OCI-LY1 (cell line): ENCODE measurements at regions not wholly inside any gene's neighbourhood (a gene's known extent, or its start where the extent isn't known, plus 50 kb on each side); places are given as distances from the start of the nearest gene placed in this dataset.

Source experiments
- H2AFZ ChIP-seq: fragments of 200-600 bp; sonication (generic), shearing (Covaris generic); 2 replicates; pipeline ENCODE4 v1.6.0; 2014; ENCODE audit warnings: antibody characterized with exemption, mild to moderate bottlenecking, low read length
- H3F3A ChIP-seq: fragments of 200-600 bp; sonication (generic), shearing (Covaris generic); 2 replicates; pipeline ENCODE4 v1.6.0; 2014; ENCODE audit warnings: mild to moderate bottlenecking, antibody characterized with exemption, low read length, moderate library complexity; ENCODE audit not compliant: insufficient read depth
- H3K27ac ChIP-seq: fragments of 200-600 bp; sonication (generic); 2 replicates; pipeline ENCODE4 v1.5.1; 2014; ENCODE audit warnings: low read length, mixed run types, mild to moderate bottlenecking, low read depth; ENCODE audit not compliant: poor library complexity, severe bottlenecking
- H3K27me3 ChIP-seq: fragments of 200-600 bp; sonication (generic); 2 replicates; pipeline ENCODE4 v1.6.0; 2014; ENCODE audit warnings: antibody characterized with exemption, mild to moderate bottlenecking, low read length, moderate library complexity; ENCODE audit not compliant: insufficient read depth
- H3K36me3 ChIP-seq: fragments of 200-600 bp; sonication (generic); 2 replicates; pipeline ENCODE4 v1.6.1; 2014; ENCODE audit warnings: mild to moderate bottlenecking, antibody characterized with exemption, low read length, moderate library complexity, mixed read lengths; ENCODE audit not compliant: insufficient read depth
- H3K4me1 ChIP-seq: fragments of 200-600 bp; sonication (generic); 2 replicates; pipeline ENCODE4 v1.5.1; 2014; ENCODE audit warnings: mild to moderate bottlenecking, low read length, moderate library complexity; ENCODE audit not compliant: insufficient read depth, severe bottlenecking
- H3K4me2 ChIP-seq: fragments of 200-600 bp; sonication (generic), shearing (Covaris generic); 2 replicates; pipeline ENCODE4 v1.6.1; 2014; ENCODE audit warnings: low read length
- H3K4me3 ChIP-seq: fragments of 200-600 bp; sonication (generic); 2 replicates; pipeline ENCODE4 v1.5.1; 2014; ENCODE audit warnings: low read length, low read depth, mild to moderate bottlenecking, mixed read lengths; ENCODE audit not compliant: poor library complexity, severe bottlenecking
- H3K79me2 ChIP-seq: fragments of 200-600 bp; shearing (Covaris generic); 2 replicates; pipeline ENCODE4 v1.6.1; 2016; ENCODE audit warnings: mixed run types, low read length, mixed read lengths; ENCODE audit not compliant: insufficient read depth
- H3K9ac ChIP-seq: fragments of 200-600 bp; sonication (generic), shearing (Covaris generic); 2 replicates; pipeline ENCODE4 v1.6.1; 2014; ENCODE audit warnings: mild to moderate bottlenecking, low read length, mixed read lengths
- H3K9me2 ChIP-seq: fragments of 200-600 bp; sonication (generic), shearing (Covaris generic); 2 replicates; pipeline ENCODE4 v1.6.1; 2014; ENCODE audit warnings: low read depth, mild to moderate bottlenecking, low read length, mixed read lengths
- H3K9me3 ChIP-seq: fragments of 200-600 bp; shearing (Covaris generic); 2 replicates; pipeline ENCODE4 v1.6.1; 2014; ENCODE audit warnings: low read length, mixed read lengths
- H4K20me1 ChIP-seq: fragments of 200-600 bp; sonication (generic), shearing (Covaris generic); 2 replicates; pipeline ENCODE4 v1.6.0; 2016; ENCODE audit warnings: mild to moderate bottlenecking, low read length; ENCODE audit not compliant: insufficient read depth
- EZH2 ChIP-seq: fragments of 200-600 bp; sonication (generic), shearing (Covaris generic); IDR thresholded peaks from 2 replicates; pipeline ENCODE4 v1.8.0; 2017; ENCODE audit warnings: borderline replicate concordance, mixed run types, mild to moderate bottlenecking, antibody characterized with exemption, low read length, moderate library complexity, mixed read lengths
- TF ChIP-seq, protein P1 (sequence below): fragments of 200-600 bp; sonication (generic), shearing (Covaris generic); IDR thresholded peaks from 2 replicates; pipeline ENCODE4 v1.5.1; 2017; ENCODE audit warnings: mild to moderate bottlenecking, antibody characterized with exemption, low read length, moderate library complexity, mixed read lengths

DNA sequence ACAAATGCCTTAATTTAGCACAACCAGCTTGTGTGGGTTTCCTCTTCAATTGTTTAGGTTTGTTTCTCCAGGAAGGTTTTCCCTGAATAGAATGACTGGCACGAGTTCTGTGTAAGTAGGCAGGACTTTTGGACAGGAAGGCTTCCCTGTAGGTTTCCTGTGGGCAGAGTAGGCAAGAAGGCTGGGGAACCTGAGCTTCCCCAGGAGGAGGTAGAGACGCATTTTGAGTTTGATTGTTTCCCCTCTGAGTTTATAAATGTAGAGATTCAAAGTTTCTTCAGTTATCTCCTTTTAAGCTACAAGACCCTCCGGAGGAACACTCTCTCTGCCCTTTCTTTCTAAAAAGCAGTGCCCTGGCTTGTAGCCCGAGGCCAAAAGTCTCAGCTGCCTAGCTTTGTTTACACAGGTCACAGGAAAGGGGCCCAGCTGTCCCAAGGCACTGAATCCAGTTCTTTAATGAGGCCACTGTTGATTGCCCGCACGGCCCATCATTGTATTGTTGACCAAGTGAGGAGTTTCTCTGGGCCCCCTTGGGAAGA lies 66.6 kb upstream of the RDX start:
- no peaks in the 10 kb centered on the region for H4K20me1 ChIP-seq
- H3K4me1 ChIP-seq: peaks cover 6% of the 10 kb centered on the region
- no peaks in the 10 kb centered on the region for H3K9me3 ChIP-seq
- no peak overlapping the region for H3K27ac ChIP-seq
- TF ChIP-seq EZH2: no peak
- TF ChIP-seq, protein P1, sequence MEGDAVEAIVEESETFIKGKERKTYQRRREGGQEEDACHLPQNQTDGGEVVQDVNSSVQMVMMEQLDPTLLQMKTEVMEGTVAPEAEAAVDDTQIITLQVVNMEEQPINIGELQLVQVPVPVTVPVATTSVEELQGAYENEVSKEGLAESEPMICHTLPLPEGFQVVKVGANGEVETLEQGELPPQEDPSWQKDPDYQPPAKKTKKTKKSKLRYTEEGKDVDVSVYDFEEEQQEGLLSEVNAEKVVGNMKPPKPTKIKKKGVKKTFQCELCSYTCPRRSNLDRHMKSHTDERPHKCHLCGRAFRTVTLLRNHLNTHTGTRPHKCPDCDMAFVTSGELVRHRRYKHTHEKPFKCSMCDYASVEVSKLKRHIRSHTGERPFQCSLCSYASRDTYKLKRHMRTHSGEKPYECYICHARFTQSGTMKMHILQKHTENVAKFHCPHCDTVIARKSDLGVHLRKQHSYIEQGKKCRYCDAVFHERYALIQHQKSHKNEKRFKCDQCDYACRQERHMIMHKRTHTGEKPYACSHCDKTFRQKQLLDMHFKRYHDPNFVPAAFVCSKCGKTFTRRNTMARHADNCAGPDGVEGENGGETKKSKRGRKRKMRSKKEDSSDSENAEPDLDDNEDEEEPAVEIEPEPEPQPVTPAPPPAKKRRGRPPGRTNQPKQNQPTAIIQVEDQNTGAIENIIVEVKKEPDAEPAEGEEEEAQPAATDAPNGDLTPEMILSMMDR: no peak
- H3K79me2 ChIP-seq: no peaks in the 10 kb centered on the region
- H3F3A ChIP-seq: no peaks in the 10 kb centered on the region
- H3K4me2 ChIP-seq: no peak overlapping the region
- H2AFZ ChIP-seq: no peak overlapping the region
- H3K4me3 ChIP-seq: no peak overlapping the region
- H3K36me3 ChIP-seq: no peaks in the 10 kb centered on the region; the same call in 1 of the 2 replicates
- H3K9me2 ChIP-seq: no peaks in the 10 kb centered on the region
- H3K27me3 ChIP-seq: no peaks in the 10 kb centered on the region
- no peak overlapping the region for H3K9ac ChIP-seq

DNA sequence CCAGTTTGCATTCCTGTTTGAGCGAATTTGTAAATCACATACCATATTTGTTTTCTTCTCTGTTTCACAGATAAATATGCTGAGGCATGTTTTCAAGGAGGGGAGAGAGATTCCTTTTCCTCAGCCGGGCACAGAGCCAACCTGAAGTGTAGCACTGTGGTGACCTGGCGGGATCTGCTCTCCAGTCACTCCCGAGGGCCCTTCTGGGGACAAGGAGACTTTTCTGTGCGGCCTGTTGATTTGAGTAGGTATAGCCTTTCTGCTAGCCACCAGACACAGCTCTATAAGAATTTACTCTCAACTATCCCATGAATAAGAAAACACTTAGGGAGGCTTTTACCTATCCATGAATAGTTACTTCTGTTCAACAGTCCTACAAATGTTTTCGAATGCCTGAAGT lies 63.5 kb upstream of the FDX1 start:
- no peak overlapping the region for H3K4me3 ChIP-seq
- H3K27me3 ChIP-seq: no peaks in the 10 kb centered on the region
- H3K9me3 ChIP-seq: no peaks in the 10 kb centered on the region
- no peak overlapping the region for H3K4me2 ChIP-seq
- no peaks in the 10 kb centered on the region; the same call in 1 of the 2 replicates for H3K36me3 ChIP-seq
- TF ChIP-seq EZH2: no peak
- TF ChIP-seq, protein P1: no peak
- no peaks in the 10 kb centered on the region for H3F3A ChIP-seq
- H3K9me2 ChIP-seq: no peaks in the 10 kb centered on the region
- no peak overlapping the region for H3K9ac ChIP-seq
- H3K27ac ChIP-seq: no peak overlapping the region
- H2AFZ ChIP-seq: no peak overlapping the region
- no peaks in the 10 kb centered on the region for H4K20me1 ChIP-seq
- no peaks in the 10 kb centered on the region for H3K79me2 ChIP-seq
- peaks cover 6% of the 10 kb centered on the region for H3K4me1 ChIP-seq

DNA sequence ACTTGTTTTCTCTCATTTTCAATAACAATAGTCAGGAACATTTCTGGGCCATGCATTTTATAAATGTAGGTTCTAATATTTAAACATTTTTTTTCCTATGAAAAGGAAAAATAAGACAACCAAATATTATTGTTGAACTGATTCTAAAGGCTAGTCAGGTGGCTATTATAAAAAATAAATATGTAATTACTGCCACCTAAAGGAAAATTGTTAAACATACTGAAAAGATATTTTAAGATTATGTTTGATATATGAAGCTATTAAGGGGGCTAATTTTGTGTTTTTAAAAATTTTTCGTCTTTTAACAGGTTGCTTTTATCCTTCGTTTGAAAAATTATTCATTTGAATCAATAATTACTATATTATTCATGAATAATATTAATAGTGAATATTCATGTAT lies 62.2 kb upstream of the FDX1 start:
- H3K4me2 ChIP-seq: no peak overlapping the region
- H3K36me3 ChIP-seq: no peaks in the 10 kb centered on the region
- no peak overlapping the region for H3K9ac ChIP-seq
- no peaks in the 10 kb centered on the region for H4K20me1 ChIP-seq
- TF ChIP-seq EZH2: no peak
- TF ChIP-seq, protein P1: peak; percentile 54
- no peaks in the 10 kb centered on the region for H3K9me3 ChIP-seq
- no peak overlapping the region for H3K27ac ChIP-seq
- no peaks in the 10 kb centered on the region for H3K27me3 ChIP-seq
- no peak overlapping the region for H2AFZ ChIP-seq
- H3K79me2 ChIP-seq: no peaks in the 10 kb centered on the region
- peaks cover 6% of the 10 kb centered on the region for H3K4me1 ChIP-seq
- no peaks in the 10 kb centered on the region for H3K9me2 ChIP-seq
- no peak overlapping the region for H3K4me3 ChIP-seq
- no peaks in the 10 kb centered on the region for H3F3A ChIP-seq
